NCI-H1694 treated with DMSO at 0.1 percent for 48 hours (cell line): ENCODE measurements at regions not wholly inside any gene's neighbourhood (a gene's known extent, or its start where the extent isn't known, plus 50 kb on each side); places are given as distances from the start of the nearest gene placed in this dataset.

ENCODE experiments used
- DNase-seq: peaks from one replicate; lab custom pipeline; 2025; lab: John Stamatoyannopoulos, UW

DNA sequence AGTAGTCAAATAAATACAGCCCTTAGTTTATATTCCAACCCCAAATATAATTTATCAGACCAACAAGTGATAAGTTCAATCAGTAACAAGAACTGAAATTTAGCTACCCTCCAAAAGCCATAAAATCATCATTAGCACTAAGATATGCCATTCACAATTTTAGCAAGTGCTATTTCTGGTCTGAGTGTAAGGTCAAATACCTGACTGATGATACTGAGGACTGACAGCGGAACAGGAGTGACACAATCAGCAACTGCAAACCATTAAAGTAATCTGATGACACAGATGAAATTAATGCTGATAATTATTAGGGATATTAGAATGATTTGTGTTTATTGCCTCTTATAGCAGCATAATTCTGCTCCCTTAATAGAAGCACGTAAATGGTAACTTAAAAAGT lies 152.7 kb upstream of the SPHKAP start:
- no peak for DNase-seq

DNA sequence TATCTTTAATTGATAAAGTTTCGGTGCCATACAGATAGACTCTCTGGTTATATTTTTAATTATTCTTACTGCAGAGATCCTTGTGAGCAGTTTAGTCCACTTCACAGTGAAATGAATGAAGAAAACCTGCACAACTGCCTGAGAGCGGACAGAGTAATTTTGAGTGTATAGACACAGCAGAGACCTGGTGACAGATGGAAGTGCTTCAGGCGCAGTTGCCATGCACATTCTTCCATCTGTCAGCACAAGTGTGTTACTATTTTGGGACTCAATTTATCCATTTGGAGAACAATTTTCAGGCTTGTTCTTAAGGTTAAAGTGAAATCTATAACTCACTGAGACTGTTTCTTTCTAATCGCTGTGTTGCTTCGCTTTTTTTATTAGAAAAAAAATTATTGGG lies 147.8 kb upstream of the SPHKAP start:
- peak; percentile 98 for DNase-seq

DNA sequence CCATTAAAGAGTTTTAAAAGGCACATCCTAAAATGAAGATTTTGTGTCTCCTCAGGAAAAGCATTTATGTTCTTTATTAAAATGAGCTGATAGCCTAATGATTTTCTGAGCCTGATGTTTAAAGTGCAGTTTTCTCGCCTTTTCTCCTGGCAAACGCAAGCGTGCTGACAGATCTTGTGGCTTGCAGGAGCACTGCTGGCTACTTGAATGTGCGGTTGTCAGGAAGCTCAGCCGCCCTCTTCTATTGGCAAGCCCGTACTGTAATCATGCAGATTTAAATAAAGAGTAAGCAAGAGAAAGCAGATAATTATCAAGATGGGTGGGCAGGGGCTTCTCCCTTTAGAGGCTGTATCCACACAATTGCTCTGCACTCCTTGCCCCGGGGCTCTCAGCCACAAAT lies 139.5 kb upstream of the SPHKAP start:
- DNase-seq, result no peak

DNA sequence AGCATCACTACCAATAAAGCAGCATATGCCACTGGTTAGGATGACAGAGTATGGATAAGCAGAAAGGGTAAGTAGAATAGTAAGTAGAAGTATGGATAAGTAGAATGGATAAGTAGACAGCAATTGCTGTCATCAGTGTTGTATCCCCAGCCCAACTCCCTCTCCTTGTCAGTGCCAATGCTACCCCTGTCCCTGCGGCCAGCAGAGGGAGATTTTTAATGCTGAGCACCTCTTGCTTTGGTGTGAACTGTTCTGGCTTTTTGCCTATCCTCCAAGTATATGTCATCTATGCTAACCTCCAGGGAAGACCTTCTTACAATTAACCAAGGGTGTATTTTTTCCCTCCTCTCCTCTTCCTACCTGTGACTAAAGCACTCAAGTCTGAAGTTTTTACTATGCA lies 136.7 kb upstream of the SPHKAP start:
- peak; percentile 72 for DNase-seq

DNA sequence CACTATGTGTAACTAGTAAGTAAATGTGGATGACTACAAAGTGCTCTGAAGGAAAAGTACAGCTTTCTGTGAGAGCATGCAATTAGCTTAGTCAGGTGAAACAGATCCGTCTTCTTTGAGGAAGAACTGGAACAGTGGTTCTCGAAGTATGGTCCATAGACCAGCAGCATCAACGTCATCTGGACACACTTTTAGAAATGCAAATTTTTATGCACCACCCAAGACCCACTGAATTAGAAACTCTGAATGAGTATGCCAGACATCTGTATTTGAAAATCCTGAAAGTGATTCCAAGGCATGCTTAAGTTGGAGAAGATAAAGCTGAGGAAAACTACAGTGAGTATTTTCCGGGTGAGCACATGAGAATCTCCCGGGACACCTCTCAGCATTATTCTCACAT lies 130.7 kb upstream of the SPHKAP start:
- DNase-seq, result no peak

DNA sequence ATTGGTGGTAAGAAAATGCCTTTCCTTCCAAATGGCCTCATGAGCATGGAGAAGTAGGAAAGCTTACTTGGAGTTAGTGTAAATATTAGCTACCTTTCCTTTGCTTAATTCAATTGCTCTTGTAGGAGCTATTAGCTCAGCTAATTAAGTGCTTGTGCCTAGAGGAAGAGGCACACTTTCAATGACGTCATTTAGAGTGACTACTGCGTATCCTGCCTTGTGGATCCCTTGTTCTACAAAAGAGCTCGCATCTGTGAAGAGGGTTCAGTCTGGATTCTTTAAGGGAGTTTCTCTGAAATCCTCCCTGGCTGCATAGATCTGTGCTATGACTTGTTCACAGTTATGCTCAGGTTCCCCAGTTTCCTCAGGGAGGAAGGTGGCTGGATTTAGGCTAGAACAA lies 122.5 kb upstream of the SPHKAP start:
- no peak for DNase-seq

DNA sequence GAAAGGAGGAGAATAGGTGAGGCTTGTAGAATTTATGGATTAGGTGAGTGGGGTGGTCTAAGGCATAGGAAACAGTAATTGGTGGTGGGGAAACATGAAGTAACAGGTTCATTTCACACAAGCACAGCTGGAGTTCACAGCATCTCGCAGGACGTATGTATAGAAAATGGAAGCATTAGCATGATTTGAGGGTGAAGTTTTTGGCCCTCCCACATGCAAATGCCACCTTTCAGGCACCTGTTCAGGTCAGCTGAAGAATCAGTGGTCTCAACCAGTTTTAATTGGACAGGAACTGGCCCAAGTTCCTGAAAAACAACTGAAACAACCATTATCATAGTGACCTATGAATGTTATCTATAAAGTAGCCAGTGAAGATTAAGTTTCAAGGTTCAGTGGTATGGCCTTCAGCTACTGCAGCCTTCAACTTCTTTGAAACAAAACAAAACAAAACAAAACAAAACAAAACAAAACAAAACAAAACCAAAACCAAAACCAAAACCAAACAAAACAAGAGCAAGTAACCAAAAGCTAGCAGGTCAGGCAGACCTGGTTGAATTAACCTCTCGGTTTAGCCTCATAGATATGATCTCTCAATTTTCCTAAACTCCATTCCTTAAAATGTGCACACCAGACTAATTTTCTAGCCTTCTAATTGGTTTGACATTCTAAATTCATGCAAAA lies 102.1 kb upstream of the SPHKAP start:
- no peak for DNase-seq

DNA sequence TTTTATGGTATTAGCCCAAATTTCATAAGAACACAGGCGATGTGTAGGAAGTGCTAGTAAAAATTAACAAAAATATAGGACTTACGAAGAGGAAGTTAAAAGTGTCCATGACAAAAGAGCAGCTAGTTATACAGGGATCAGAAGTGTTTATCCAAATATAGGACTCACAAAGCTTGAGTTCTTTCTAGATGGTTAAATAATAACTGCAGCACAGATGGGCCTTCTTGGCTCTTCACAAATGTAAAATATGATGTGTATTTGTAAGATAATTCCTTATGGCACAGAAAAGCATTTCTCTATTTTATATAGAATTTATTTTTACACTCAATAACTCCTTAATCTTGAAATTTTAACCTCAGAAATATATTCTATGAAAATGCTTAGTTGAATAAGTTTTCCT lies 100.9 kb upstream of the SPHKAP start:
- DNase-seq, result peak; percentile 31

DNA sequence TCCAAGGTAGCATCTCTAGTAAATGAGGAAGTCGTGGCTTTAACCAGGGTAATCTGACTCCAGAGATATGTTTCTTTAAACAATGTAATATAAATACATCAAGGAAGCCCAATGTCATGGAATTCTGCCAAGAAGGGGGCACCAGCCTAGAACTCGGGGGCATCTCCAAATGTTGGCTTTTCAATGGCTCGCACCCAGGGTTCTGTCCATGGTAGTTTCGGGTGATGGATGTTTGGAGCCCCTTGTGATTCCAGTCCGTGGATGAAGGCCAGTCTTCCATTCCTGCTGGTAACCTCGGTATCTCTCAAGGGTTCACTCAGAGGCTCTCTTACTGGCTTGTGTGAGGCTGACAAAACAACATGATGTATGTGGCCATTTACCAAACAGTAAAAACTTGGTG lies 91.7 kb upstream of the SPHKAP start:
- no peak for DNase-seq

DNA sequence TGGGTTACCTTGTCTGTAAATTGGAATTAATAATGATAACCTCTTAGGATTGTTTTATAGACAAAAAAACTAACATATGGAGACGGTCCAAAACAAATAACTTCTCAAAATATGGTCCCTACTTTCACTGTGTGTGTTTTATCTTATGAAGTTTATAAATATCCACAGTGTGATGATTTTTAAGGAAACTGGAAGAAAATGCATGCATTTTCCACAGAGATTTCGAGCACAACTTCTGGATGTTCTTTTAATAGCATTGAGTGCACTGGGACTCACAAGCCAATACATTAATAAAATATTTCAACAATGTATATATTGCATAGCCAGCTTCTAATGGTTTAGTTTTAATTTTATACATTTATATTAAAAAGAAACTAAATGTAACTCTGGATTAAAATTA lies 87.9 kb upstream of the SPHKAP start:
- no peak for DNase-seq

DNA sequence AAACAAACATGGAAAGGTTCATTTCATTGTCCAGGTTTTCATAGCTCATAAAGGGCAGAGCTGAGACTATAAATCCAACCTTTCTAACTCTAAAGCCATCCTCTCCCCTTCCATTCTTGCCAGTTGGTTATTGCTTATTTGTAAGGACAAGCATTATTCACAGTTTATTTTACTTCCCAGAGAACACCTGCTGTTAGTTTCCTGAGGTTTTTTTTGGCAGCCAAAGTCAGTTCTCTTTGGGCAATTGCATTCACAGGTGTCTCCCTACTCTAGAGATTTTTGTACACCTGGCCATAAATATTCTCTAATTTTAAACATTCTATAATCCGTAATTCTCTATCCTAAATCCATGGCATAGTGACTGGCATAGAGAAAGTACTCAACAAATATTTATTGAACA lies 87.3 kb upstream of the SPHKAP start:
- DNase-seq, result no peak

DNA sequence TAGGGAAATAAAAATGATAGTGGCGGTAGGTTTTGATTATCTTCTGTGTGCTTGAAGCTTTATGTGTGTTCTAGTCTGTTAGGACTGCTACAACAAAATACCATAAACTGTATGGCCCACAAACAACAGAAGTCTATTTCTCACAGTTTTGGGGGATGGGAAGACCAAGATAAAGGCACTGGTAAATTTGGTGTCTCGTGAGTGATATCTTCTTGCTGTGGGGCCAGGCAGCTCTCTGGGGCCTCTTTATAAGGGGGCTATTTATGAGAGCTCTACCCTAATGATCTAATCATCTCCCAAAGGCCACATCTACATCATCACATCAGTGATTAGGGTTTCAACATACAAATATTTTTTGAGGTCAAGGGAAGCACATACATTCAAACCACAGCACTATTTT lies 86.8 kb upstream of the SPHKAP start:
- DNase-seq, result no peak

DNA sequence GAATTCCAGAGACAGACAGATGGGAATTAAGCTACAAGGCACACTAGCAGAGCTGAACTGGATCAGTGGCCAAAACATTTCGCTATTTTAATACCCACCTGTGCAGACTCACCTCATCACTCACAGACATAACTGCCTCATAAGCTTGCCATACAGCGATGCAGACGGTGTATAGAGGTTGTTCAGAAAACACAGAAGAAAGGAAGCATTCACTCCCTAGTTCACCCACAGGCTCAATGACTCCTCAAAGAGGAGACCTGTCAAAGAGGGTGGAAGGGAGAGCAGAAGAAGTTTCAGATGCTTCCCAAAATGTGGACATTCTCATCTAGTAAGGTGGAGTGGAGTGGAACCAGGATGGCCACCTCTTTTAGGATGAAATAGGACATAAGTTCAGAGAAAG lies 81.7 kb upstream of the SPHKAP start:
- DNase-seq, result no peak

DNA sequence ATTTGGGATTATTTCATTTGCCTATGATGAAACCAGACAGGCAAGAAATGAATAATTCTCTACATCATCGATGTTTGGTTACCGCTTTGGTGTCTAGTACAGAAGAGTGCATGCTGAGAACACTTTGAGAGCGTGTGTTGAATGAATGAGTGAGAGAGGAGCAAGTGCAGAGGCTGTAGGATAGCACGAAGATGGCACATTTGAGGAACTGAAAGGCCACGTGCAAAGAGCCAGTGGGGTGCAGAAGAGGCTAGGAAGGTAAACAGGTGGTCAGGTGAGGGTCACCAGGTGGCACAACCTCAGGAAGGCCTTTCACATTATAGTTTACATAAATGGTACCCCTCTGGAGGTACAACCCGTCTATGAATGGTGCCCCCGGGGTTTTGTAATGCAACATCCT lies 80.1 kb upstream of the SPHKAP start:
- no peak for DNase-seq

DNA sequence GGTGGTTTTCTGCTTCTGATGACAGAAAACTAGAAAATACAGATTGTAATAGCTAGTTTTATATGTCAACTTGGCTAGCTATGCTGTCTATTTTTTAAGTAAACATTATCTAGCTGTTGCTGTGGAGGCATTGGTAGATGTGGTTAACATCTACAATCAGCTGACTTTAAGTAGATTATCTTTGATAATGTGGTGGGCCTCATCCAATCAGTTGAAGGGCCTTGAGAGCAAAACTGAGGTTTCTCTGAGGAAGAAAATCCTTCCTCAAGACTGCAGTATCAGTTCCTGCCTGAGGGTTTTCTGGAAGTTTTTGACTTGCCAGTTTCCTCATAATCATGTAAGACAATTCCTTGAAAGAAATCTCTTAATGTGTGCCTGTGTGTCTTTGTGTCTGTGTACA lies 75.9 kb upstream of the SPHKAP start:
- DNase-seq, result no peak

DNA sequence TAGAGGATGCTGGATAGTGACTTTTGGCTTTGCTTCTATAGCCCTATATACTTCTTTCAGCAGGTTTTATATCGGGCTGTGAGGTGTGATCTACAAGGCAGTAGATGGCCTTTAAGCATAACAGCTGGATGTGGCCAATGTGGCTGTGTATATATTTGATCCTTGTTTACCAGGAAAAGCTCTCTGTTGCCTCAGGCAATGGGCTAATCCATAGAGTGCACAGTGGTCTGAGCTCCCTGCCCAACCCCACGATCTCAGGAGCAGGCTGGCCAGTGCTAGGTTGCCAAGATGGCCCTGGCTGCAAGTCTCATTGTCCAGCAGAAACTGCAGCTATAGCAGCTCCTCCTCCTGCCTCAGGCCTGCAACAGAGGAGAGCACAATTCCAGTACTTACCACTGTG lies 72.3 kb upstream of the SPHKAP start:
- DNase-seq, result no peak

DNA sequence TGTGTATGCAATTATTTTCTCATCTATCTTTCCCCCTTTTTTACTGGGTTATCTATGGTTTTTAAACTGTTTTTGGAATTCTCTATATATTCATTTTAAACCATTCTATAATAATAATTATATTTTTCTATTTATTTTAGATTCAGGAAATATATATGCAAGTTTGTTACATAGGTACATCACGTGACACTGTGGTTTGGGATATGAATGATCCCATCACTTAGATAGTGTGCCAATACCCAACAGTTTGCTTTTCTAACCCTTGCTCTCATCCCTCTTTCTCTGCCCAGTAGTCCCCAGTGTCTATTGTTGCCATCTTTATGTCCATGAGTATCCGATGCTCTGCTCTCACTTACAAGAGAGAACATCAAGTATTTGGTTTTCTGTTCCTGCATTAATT lies 65.8 kb upstream of the SPHKAP start:
- no peak for DNase-seq

DNA sequence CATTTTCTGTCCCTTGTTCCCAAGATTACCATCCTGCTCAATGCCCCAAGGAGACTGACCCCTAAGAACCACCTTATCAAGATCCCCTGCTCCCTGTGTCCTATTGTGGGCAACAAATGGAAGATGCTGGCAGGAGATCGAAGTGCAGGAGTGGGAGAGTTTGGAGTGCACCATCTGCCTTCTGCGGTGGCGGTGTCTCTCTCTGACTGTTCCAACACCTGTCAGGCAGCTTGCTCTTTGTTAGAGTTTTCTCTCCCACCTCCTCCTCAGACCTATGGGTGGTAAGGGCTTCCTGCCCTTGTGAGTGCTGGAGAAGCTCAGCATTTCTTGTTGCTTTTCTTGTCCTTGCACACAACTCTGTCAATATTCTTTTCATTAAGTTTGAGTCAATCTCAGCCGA lies 64.1 kb upstream of the SPHKAP start:
- DNase-seq, result peak; percentile 40

DNA sequence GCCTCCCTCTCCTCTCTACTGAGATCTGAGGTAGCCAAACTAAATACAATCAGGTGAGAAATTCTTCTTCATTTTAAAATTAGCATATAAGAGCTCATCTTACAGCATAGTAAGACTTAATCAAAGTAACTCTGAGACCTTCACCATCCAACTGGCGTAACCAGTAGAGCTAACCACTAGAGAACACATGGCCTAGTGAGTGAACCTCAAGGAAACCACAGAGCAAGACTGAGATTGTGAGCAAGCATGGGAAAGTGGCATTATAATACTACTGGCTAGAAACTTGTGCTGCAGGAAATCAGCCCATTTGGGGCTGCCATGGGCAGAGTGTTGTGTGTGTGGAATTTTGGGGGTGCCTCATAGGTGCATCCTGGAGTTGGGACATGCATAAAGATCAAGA lies 61.1 kb upstream of the SPHKAP start:
- DNase-seq, result no peak

DNA sequence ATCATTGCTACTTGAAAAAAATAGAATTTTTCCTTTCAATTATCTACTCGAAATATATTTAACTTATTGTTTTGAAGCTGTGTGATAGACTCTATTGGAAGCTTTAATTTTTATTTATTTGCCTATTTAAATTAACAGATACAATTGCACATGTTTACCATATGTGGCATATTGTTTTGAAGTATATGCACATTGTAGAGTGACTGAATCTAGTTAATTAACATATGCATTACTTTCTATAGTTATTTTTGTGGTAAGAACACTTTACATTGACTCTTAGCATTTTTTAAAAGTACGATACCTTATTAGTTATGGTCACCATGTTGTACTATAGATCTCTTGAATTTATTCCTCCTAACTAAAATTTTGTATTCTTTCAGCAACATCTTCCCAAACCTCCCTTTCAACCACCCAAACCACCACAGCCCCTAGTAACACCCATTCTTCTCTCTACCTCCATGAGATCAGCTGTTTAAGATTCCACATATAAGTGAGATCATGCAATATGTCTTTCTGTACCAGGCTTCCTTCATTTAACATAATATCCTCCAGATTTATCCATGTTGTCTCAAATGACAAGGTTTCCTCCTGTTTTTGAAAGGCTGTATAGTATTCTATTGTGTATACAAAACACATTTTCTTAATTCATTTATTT lies 58.5 kb upstream of the SPHKAP start:
- no peak for DNase-seq

DNA sequence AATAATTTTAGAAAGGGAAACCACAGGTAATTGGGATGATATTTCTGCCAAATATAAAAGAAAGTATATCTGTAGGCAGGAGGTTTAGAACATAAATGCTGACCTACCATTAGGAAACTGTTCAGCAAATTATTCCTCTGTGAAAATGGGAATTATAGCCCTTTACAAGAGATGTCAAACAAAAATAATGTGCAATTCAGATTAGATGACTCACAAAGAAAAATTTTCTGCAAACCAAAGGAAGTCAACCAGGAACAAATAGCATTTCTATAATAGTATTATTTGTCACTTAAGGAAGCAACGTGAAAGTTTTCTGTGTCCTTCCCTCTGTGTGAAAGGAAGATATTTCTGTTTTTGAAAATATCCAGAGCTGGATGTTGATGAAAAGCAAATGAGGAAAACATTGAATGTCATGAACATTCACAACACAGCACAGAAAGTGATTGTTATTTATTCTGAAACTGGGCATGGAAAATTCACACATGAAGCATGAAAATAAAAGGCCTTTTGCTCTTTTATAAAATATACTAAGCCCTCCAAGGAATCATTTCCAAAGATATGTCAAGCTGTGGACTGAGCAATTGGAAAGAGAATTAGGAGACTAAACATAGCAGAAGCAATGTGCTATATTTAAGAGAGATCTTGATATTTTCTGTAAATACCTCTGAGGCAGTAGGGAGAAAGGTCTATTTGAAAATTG lies 57.9 kb upstream of the SPHKAP start:
- DNase-seq, result no peak
